Breast epithelium (tissue), 3 donors: ENCODE measurements at regions not wholly inside any gene's neighbourhood (a gene's known extent, or its start where the extent isn't known, plus 50 kb on each side); places are given as distances from the start of the nearest gene placed in this dataset.

Experiments
- POLR2A ChIP-seq: fragments of 450-650 bp; IDR thresholded peaks from one replicate; pipeline ENCODE4 v1.6.1; 2016; ENCODE audit warnings: antibody characterized with exemption, mild to moderate bottlenecking, moderate library complexity
- TF ChIP-seq, protein P1 (sequence below), 3 donors: fragments of 450-650 bp; IDR thresholded peaks; one replicate each; pipeline ENCODE4 v1.5.1; 2016 to 2017; ENCODE audit warnings: antibody characterized with exemption in 3 of 3, mild to moderate bottlenecking in 3 of 3, moderate library complexity in 3 of 3

DNA sequence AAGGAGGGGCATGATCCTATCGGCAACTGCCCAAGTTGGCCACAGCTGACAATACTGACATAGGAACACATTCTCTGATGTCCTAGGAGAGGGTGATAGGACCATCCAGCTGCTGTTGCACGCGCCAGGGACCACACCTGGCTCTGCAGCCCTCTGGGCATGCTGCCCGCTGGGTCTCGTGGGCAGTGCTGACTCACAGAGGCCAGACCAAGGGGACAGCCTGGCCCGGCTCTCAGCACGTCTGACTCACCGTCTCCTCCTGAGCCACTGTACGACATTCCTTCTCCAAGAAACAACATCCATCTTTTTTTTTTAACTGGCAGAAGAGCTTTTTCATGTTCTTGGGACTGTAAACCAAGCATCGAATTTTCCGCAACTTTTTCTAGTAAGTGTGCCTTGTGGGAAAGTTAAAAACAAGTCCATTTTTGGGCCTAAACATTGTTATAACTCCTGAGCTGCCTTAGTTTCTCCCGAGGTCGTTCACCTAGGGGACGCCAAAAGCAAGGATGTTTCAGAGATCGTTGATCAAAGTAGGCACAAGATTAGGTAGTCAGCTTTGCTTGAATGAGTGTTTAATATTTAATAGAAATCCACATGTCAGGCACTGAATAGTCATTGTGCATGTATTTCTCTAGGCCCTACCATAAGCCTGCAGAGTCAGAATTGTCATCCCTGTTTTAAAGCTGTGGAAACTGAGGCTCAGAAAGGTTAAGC, 100.3 kb downstream of the TTC32 start:
- TF ChIP-seq, protein P1, sequence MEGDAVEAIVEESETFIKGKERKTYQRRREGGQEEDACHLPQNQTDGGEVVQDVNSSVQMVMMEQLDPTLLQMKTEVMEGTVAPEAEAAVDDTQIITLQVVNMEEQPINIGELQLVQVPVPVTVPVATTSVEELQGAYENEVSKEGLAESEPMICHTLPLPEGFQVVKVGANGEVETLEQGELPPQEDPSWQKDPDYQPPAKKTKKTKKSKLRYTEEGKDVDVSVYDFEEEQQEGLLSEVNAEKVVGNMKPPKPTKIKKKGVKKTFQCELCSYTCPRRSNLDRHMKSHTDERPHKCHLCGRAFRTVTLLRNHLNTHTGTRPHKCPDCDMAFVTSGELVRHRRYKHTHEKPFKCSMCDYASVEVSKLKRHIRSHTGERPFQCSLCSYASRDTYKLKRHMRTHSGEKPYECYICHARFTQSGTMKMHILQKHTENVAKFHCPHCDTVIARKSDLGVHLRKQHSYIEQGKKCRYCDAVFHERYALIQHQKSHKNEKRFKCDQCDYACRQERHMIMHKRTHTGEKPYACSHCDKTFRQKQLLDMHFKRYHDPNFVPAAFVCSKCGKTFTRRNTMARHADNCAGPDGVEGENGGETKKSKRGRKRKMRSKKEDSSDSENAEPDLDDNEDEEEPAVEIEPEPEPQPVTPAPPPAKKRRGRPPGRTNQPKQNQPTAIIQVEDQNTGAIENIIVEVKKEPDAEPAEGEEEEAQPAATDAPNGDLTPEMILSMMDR (IDR thresholded peaks at IDR 0.05), result no peak
- TF ChIP-seq POLR2A, result no peak
